GM21529 (cell line): ENCODE measurements at regions not wholly inside any gene's neighbourhood (a gene's known extent, or its start where the extent isn't known, plus 50 kb on each side); places are given as distances from the start of the nearest gene placed in this dataset.
"Not testable (repeated sequence)": the region's sequence is repeated elsewhere in the genome, so short reads cannot be mapped to it uniquely, and the experiment has no call there.

Experiments used
- ATAC-seq: cut with Tn5 transposase; IDR thresholded peaks from one replicate; pipeline ENCODE4 v1.9.1; 2021; ENCODE audit not compliant: unreplicated experiment

GRCh38 chrX:7409866-7410265, 261.9 kb upstream of the PUDP start:
- ATAC-seq, result no peak

GRCh38 chrX:7399373-7399772, 251.4 kb upstream of the PUDP start:
- ATAC-seq, result no peak

DNA sequence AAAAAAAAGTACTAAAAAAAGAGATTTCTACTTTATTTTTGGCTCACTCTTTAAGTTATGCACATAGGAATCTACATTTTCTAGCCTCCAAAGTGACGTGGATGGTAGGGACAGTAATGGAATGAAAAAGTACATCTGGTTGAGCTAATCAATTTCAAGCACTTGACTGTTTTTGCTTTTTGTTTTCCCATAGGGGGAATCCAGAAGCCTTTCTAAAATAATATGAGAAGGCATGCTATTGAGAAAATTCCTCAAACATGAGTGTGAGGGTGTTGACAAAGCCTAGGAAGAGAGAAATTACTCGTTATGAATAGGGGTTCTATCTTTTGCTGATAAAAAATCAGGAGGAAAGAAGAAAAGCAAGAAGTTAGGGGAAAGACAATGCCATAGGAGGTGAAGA, 242.5 kb upstream of the PUDP start:
- ATAC-seq, result no peak

DNA sequence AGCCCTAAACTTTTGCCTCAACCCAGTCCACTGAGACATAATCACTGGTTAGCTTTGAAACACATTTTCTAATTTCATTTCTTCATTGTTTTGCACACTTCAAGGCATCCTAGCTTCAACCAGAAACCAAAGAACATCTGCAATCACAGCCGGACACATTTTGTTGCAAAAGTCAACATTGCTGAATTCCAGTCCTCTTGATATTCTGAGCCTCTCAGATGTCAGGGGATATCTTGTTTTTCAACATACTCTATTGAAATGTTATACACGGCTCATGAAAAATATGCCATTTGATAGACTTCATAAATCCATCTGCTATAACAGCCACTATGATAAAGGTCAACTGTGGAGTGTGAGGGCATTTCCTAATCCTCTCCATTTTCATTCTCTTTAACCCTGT, 241.6 kb upstream of the PUDP start:
- ATAC-seq, result no peak

- ATAC-seq, result no peak
Measured at GRCh38 chrX:7385131-7385530, 237.2 kb upstream of the PUDP start.

- ATAC-seq, result no peak
Measured at GRCh38 chrX:7378406-7378805, 230.5 kb upstream of the PUDP start.

- ATAC-seq, result no peak
Measured at GRCh38 chrX:7372825-7373525, 225.0 kb upstream of the PUDP start.

GRCh38 chrX:7362111-7362510, 214.2 kb upstream of the PUDP start:
- no peak for ATAC-seq

DNA sequence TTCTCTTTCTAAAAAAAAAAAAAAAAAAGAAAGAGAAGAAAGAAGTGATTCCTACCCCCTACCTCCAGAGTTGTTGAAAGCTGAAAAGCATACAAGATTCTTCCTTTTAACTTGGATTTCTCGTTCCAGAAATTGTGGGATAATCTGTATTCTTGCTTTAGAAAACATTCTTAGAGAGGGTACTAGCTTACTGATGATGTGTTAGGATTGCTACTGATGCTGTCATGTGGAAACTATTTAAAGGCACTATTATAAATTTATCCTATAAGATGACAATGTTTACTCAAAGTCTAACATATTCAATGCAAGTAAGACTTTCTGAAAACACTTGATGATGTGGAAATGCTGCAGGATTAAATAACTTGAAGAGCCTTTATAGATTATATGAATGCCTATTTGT, 204.0 kb upstream of the PUDP start:
- no peak for ATAC-seq

GRCh38 chrX:7347465-7347864, 199.5 kb upstream of the PUDP start:
- ATAC-seq, result no peak

DNA sequence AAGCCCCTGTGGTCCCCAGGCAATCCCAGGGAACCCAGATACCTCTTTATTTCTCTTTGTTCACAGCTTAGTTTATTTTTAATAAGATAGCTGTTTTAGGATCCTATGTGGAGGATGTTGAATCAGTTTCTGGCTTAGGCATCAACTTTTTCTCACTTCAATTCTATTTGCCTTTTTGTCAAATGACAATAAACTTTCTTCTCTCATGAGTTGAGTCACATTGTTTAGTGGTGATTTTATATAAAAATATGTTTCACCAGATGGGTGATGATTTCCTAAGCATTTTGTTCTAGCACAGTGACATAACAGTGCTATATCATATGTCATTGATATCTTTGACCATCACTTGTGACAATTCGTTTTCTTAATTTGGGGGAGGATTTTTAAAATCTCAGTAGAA, 198.1 kb upstream of the PUDP start:
- no peak for ATAC-seq

GRCh38 chrX:7343181-7343580, 195.2 kb upstream of the PUDP start:
- no peak for ATAC-seq

GRCh38 chrX:7335816-7336362, 187.9 kb upstream of the PUDP start:
- ATAC-seq, result not testable (repeated sequence)

GRCh38 chrX:7334253-7334935, 186.4 kb upstream of the PUDP start:
- no peak for ATAC-seq

DNA sequence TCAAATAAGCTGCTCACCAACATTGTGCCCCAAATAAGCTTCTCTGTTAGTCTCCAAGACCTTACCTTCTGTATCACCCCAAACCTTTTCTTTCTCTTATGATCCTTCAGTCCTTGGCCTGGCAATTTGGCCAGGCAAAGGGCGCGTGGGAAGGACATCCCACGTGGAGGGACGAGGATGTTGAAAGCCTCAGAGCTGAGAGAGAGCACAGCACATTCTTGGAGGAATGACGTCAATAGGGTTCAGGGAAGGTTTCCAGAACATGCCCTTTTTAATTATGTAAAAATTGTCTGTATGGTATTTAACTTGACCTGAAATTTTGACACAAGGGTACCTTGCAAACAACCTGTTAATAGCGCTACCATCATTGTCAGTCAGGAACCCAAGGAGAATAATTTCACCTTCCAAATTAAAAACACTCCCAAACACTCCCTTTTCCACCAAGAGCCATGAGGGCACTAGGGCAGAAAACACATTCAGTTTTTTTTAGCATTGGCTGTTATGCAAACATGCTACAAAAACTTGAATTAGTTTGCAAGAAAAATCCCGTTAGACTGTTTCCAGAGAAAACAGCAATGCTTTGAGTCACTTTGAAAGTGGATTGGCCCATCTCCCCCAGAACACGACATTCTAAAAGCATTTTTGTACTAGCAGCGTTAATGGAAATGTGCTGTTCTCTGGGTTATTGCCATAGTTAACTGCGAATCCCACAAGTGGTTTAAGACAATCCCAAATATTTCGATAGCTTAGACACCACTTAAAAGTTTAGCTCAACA, 183.2 kb upstream of the PUDP start:
- no peak for ATAC-seq

- no peak for ATAC-seq
Measured at GRCh38 chrX:7330556-7330955, 182.6 kb upstream of the PUDP start.

- no peak for ATAC-seq
Measured at GRCh38 chrX:7318661-7319060, 170.7 kb upstream of the PUDP start.

DNA sequence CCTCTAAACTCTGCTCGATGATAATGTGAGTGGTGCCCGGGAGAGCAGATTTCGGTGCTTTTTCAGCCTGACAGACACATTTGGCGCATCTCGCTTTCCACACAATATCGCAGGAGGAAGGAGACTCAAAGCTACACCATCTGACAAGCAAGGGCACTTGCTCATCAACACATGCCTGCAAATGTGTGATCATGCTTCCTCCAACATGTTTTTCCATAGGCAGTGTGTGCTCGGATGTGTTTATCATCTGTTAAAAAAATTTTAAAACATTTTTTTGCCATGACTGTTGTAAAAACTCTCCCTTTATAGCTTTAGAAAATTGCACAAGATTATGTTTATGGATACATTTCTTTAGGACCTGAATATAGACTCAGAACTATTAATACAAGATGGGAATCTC, 170.3 kb upstream of the PUDP start:
- no peak for ATAC-seq

DNA sequence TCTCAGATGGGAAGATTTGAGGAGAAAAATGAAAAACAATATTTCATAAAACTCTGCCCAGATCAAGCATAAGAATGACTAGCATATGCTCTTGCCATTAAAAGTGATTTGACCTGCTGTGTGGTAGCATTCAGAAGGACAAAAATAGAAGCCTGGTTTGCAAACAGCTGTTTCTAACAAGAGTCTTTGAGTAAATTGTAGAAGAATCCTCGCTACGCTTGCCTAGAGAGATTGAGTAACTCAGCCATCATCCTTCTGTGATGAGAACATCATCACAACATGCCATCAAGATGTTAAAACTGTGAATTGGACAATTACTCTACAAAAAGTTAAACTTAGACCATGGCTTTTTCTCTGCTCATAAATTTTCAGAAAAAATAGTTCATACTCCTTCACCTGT, 168.9 kb upstream of the PUDP start:
- ATAC-seq, result no peak

DNA sequence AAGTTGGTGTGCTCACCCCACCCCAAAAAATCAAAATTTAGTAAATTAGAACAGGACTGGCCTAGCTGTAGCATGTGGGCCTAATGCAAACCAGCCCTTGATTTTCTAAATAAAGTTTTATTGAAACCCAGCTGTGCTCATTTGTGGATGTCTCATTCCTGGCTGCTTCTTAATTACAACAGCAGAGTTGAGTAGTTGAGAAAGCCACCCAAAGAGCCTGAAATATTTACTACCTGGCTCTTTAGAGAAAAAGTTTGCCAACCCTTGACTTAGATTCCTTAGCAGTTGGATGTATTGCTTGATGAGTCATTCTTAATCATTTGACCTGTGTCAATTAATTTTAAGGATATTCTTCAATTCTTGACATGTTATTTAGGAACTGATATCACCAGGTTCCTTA, 168.3 kb upstream of the PUDP start:
- no peak for ATAC-seq

DNA sequence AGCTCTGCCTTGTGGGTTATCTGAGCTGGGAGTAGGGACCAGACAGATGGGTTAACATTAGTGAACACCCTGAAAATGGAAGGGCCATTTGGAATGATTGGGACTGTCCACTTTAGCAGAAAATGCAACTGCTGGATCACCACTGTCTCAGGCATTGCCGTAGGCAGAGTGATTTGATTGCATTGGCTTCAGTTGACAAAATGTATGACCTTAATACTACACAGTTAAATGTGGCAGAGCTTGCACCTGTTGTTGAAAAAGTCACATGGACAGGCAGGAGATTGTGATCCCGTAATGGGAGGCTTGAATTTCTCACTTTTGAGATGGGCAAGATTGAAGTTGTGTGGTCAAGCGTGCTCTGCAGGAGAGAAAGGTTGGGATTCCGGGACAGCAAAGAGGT, 166.5 kb upstream of the PUDP start:
- ATAC-seq, result no peak

DNA sequence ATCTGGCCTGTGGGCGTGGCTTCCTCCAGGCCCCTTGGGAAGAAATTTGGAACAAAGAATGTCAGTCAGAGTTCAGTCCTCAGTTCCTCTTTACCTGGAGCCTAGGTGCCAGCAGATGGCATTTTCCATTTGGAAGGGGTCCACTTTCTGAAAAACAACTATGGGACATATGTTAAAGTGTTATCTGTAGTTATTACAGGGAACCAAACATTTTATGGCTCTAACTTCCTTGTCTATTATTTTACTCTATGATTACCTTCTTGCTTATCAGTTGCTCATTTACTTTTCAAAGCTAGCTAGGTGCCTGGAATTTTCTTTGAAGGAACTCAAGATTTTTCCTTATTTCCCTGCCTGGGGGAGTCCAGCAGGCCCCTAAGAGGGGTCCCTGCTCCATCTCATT, 159.8 kb upstream of the PUDP start:
- no peak for ATAC-seq
